Ureter (tissue), 1 donor: ENCODE measurements at regions not wholly inside any gene's neighbourhood (a gene's known extent, or its start where the extent isn't known, plus 50 kb on each side); places are given as distances from the start of the nearest gene placed in this dataset.
"Not testable (repeated sequence)": the region's sequence is repeated elsewhere in the genome, so short reads cannot be mapped to it uniquely, and the experiment has no call there.

ENCODE experiments used
- DNase-seq: peaks from one replicate; pipeline ENCODE4 v3.0.0-alpha.2; 2020; ENCODE audit warnings: low spot score
- donor health status: DM: yes; HTN: yes; CAD: no.

GRCh38 chr3:103786296-103786695 is 1351.5 kb downstream of the ZPLD1 start:
- DNase-seq, result no peak

DNA sequence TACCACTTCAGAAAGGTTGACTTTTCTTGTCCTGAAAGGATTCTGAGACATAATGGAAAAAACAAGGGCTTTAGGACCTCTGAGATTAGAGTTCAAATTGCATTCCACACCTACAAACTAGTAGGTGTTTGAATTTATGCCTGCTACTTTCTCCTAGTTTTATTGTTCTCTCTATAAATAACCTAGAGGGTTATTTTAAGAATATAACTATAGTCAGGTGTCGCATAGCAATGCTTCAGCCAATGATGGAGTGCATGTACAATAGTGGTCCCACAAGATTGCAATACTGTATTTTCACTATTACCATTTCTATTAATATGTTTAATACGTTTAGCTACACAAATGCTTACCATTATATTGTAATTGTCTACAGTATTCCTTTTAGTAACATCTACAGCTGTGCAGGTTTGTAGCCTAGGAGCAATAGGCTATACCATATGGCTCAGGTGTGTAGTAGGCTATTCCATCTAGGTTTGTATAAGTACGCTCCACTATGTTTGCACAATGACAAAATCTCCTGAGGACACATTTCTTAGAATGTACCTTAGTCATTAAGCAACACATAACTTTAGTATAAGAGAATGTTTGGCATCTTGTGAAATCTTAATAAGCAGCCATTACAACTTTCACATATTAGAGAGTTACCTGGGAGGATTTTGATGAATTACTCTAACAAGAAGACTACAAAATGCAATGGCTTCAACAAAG is 1352.5 kb downstream of the ZPLD1 start:
- DNase-seq, result no peak

- DNase-seq, result no peak
Measured at GRCh38 chr3:103787879-103788278, 1353.1 kb downstream of the ZPLD1 start.

GRCh38 chr3:103791786-103792515 is 1357.1 kb downstream of the ZPLD1 start:
- DNase-seq, result no peak

- DNase-seq, result no peak
Measured at GRCh38 chr3:103794656-103795055, 1359.8 kb downstream of the ZPLD1 start.

- no peak for DNase-seq
Measured at GRCh38 chr3:103796068-103796467, 1361.3 kb downstream of the ZPLD1 start.

- no peak for DNase-seq
Measured at GRCh38 chr3:103803787-103804186, 1369.0 kb downstream of the ZPLD1 start.

DNA sequence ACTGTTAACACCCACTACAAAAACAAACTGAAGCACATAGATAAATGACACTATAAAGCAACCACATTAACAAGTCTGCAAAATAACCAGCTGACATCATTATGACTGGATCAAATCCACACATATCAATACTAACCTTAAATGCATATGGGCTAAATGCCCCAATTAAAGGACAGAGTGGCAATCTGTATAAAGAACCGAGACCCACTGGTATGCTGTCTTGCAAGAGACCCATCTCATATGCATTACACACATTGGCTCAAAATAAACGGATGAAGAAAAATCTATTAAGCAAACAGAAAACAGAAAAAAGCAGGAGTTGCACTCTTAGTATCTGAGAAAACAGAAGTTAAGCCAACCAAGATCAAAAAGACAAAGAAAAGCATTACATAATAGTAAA is 1375.4 kb downstream of the ZPLD1 start:
- no peak for DNase-seq

DNA sequence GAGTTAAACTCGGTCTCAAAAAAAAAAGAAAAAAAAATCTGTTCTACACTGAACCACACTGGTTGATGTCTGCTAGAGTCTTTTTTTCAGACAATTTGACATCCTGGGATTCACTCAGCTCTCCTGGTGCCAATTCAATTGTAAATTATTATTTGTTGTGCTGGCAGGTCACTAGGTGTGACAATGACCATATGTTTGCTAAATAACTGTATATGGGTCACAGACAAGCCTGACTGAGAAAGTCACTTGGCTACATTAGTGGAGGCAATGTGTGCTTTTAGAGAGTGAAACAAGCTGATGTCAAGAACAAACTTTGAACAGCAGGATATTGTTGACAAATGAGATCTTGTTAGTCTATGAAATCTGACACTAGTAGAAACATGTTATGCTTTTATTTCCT is 1379.1 kb downstream of the ZPLD1 start:
- no peak for DNase-seq

DNA sequence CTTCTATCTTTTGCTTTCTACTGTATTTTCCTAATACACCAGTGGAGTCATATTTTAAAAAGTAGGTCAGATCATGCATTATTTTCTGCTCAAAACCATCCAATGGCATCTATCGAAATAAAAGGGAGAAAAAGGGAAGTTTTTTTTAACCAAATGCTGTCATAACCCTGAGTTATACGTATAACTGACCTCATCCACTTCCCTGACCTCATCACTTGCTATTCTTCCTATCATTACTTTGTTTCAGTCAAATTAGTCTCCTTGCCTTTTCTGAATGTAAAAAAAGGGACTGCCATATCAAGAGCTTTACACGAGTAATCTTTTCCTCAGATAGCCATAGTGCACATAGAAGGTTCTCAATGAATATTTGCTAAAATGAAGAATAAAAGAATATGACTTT is 1383.6 kb downstream of the ZPLD1 start:
- DNase-seq, result no peak

DNA sequence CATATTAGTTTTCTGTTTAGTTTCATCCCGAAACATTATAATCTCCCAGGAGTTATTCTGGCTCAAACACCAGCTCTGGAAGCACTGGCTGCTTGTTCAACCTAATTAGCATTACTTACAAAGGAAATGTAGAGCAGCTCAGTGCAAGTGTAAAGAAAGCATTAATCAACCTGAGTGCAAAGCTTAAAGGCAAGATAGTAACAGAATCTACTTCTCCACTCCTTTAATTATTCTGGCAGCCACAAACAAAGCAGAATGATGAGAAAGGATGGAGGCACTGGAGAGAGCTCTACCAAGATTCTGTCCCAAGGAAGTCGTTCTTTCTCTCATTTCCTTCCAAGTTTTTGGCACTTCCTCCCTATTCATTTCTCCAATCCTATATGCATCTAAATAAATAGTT is 1384.0 kb downstream of the ZPLD1 start:
- DNase-seq, result no peak

DNA sequence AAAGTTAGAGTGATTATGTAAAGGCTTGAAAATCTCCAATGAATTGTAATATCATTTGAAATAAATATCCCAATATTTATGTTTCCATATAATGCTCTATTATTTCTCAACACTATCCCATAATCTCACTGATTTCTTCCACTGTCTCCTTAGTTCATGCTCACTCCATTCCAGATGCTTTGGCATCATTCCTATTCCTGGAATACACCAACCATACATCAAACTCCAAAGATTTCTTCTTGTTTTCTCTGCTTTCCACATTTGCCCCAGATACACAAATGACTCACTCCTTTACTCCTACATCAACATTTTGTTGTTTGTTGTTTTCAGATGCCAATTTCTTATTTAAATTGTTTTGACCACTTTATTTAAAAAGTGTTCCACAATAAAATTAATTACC is 1390.8 kb downstream of the ZPLD1 start:
- DNase-seq, result no peak

- DNase-seq, result no peak
Measured at GRCh38 chr3:103829723-103830326, 1395.0 kb downstream of the ZPLD1 start.

GRCh38 chr3:103847081-103848062 is 1412.6 kb downstream of the ZPLD1 start:
- DNase-seq, result no peak

- DNase-seq, result no peak
Measured at GRCh38 chr3:103851793-103852192, 1417.0 kb downstream of the ZPLD1 start.

DNA sequence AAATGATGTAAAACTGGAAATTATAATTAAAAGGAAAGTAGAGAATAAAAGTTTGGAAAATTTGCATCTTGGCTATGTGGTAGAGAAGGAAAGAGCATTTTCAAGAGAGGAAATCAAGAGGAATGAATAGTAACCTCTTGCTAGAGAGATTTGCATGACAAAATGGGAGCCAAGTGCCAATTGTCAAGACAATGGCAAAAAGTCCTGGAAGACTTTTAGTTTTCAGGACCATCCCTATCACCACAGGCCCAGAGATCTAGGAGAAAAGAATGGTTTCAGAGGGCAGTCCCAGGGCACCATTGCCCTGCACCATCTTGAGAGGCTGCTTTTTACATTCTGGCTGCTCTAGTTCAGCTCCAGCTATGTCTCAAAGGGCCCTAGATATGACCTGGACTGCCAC is 1427.6 kb downstream of the ZPLD1 start:
- DNase-seq, result no peak

GRCh38 chr3:103863381-103863780 is 1428.6 kb downstream of the ZPLD1 start:
- DNase-seq, result no peak

DNA sequence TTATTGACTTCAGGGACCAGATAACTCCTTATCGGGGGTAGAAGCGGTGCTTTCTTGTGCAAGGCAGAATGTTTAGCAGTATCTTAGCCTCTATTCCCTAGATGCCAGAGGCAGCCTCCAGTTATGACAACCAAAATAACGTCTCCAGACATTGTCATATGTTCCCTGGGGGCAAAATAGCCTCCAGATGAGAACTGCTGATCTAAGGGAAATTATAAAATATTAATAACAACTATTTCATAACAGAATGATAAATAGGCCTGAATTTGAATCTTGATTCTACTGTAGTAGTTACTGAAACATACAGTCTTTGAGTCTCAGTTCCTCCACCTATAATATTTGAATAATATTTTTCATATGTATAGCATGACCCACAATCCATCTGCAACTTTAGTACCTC is 1431.3 kb downstream of the ZPLD1 start:
- DNase-seq, result no peak

GRCh38 chr3:103873021-103873420 is 1438.2 kb downstream of the ZPLD1 start:
- DNase-seq, result no peak

- DNase-seq, result no peak
Measured at GRCh38 chr3:103873897-103874545, 1439.2 kb downstream of the ZPLD1 start.

GRCh38 chr3:103881809-103882208 is 1447.0 kb downstream of the ZPLD1 start:
- DNase-seq, result not testable (repeated sequence)
